A549 (cell line): ENCODE measurements at regions not wholly inside any gene's neighbourhood (a gene's known extent, or its start where the extent isn't known, plus 50 kb on each side); places are given as distances from the start of the nearest gene placed in this dataset.

ENCODE experiments used
- ATAC-seq, 2 experiments: fragments of 200-7000 bp in 1 of 2; fragments of >200 bp in 1 of 2; cut with Nextera tagmentation in 1 of 2; cut with Tn5 transposase in 1 of 2; 3 replicates each; pipeline versions ENCODE4 v1.8.0 to v1.9.1; 2018 to 2020; ENCODE audit warnings: mild to moderate bottlenecking in 1 of 2, moderate library complexity in 1 of 2
- CTCF ChIA-PET: fragments of 300-600 bp; sonication (Branson Sonifier 250); formaldehyde crosslinking; extraction: SDS; loops from one replicate; lab custom pipeline; 2021; ENCODE audit warnings: antibody characterized with exemption, inconsistent platforms; lab: Yijun Ruan, JAX
- POLR2A ChIA-PET: fragments of 350-600 bp; formaldehyde crosslinking; extraction: SDS; loops from one replicate; lab custom pipeline; 2021; ENCODE audit warnings: antibody characterized with exemption, inconsistent platforms; lab: Yijun Ruan, JAX
- DNase-seq, 2 experiments: peaks; one replicate each; pipeline versions ENCODE4 v3.0.0 to v3.0.0-alpha.2; 2011 to 2016; ENCODE audit warnings: low read depth in 1 of 2, low spot score in 1 of 2
- FAIRE-seq: peaks from 2 replicates; lab custom pipeline; 2011; peaks lifted over from hg19 to GRCh38; lab: Jason Lieb, UNC
- H3K27ac ChIP-seq, 2 experiments: fragments of >200 bp; sonication (Bioruptor Twin); formaldehyde crosslinking; 3 replicates each; pipeline ENCODE4 v1.5.1; 2016 to 2017
- H3K4me1 ChIP-seq: fragments of >200 bp; sonication (Bioruptor Twin); formaldehyde crosslinking; 3 replicates; pipeline ENCODE4 v1.6.1; 2016
- H3K4me2 ChIP-seq: fragments of >200 bp; sonication (Bioruptor Twin); formaldehyde crosslinking; 3 replicates; pipeline ENCODE4 v1.6.1; 2016
- H3K4me3 ChIP-seq: fragments of >200 bp; sonication (Bioruptor Twin); formaldehyde crosslinking; 3 replicates; pipeline ENCODE4 v1.5.1; 2016
- H3K9me3 ChIP-seq: fragments of >200 bp; sonication (Bioruptor Twin); formaldehyde crosslinking; 3 replicates; pipeline ENCODE4 v1.6.1; 2016
- BHLHE40 ChIP-seq: IDR thresholded peaks from 2 replicates; pipeline ENCODE4 v1.6.1; 2012; ENCODE audit warnings: low read depth, low read length, inconsistent platforms
- CBX2 ChIP-seq: fragments of 200-600 bp; sonication (generic); IDR thresholded peaks from 2 replicates; pipeline ENCODE4 v1.6.1; 2016; ENCODE audit warnings: low read depth, mild to moderate bottlenecking, borderline replicate concordance
- CBX8 ChIP-seq: fragments of 200-600 bp; sonication (generic); IDR thresholded peaks from 2 replicates; pipeline ENCODE4 v1.6.1; 2016
- EP300 ChIP-seq, 2 experiments: fragments of >200 bp; sonication (Bioruptor Twin); formaldehyde crosslinking; IDR thresholded peaks; 2 replicates in 1 of 2; 3 replicates in 1 of 2; pipeline ENCODE4 v1.6.1; 2016 to 2017
- FOSB ChIP-seq: fragments of 250-450 bp; sonication (Bioruptor Pico); IDR thresholded peaks from 2 replicates; pipeline ENCODE4 v1.5.0; 2020; ENCODE audit warnings: mild to moderate bottlenecking, moderate library complexity
- FOXS1 ChIP-seq: fragments of 250-450 bp; sonication (Bioruptor Pico); IDR thresholded peaks from 2 replicates; pipeline ENCODE4 v1.5.0; 2020; ENCODE audit warnings: mild to moderate bottlenecking, moderate library complexity
- HOXA7 ChIP-seq: fragments of 250-450 bp; sonication (Bioruptor Pico); IDR thresholded peaks from 2 replicates; pipeline ENCODE4 v1.5.0; 2020; ENCODE audit warnings: mild to moderate bottlenecking, moderate library complexity
- HOXB13 ChIP-seq: fragments of 250-450 bp; sonication (Bioruptor Pico); IDR thresholded peaks from 2 replicates; pipeline ENCODE4 v1.5.0; 2020; ENCODE audit warnings: low read depth, mild to moderate bottlenecking, moderate library complexity
- HOXB5 ChIP-seq: fragments of 250-450 bp; sonication (Bioruptor Pico); IDR thresholded peaks from 2 replicates; pipeline ENCODE4 v1.5.0; 2020; ENCODE audit warnings: mild to moderate bottlenecking, moderate library complexity
- KDM1A ChIP-seq: fragments of 200-600 bp; sonication (generic); IDR thresholded peaks from 2 replicates; pipeline ENCODE4 v1.6.1; 2016; ENCODE audit warnings: low read depth, mild to moderate bottlenecking
- KDM5A ChIP-seq: fragments of 200-600 bp; sonication (generic); IDR thresholded peaks from 2 replicates; pipeline ENCODE4 v1.6.1; 2016; ENCODE audit warnings: antibody characterized with exemption, mild to moderate bottlenecking
- MYC ChIP-seq: IDR thresholded peaks from 2 replicates; pipeline ENCODE4 v1.6.1; 2012; ENCODE audit warnings: mild to moderate bottlenecking, inconsistent platforms, low read length, improper control_type of control experiment, borderline replicate concordance
- NFE2L2 ChIP-seq: fragments of 150-350 bp; conservative IDR thresholded peaks from 2 replicates; pipeline ENCODE4 v1.6.1; 2014; ENCODE audit warnings: low read length
- POLR2A ChIP-seq: IDR thresholded peaks from 2 replicates; pipeline ENCODE4 v1.6.1; 2012; ENCODE audit warnings: mild to moderate bottlenecking, low read length
- RAD21 ChIP-seq, 2 experiments: fragments of >200 bp in 1 of 2; sonication (Bioruptor Twin) in 1 of 2; formaldehyde crosslinking in 1 of 2; IDR thresholded peaks in 1 of 2; conservative IDR thresholded peaks in 1 of 2; 2 replicates in 1 of 2; 3 replicates in 1 of 2; pipeline ENCODE4 v1.6.1; 2012 to 2018; ENCODE audit warnings: inconsistent platforms in 1 of 2
- RNF2 ChIP-seq: fragments of 200-600 bp; sonication (generic); IDR thresholded peaks from 2 replicates; pipeline ENCODE4 v1.6.1; 2016; ENCODE audit warnings: low read depth, mild to moderate bottlenecking, antibody characterized with exemption, moderate library complexity, borderline replicate concordance
- SMC3 ChIP-seq: fragments of >200 bp; sonication (Bioruptor Twin); formaldehyde crosslinking; IDR thresholded peaks from 3 replicates; pipeline ENCODE4 v1.6.1; 2018; ENCODE audit warnings: inconsistent platforms
- SREBF2 ChIP-seq: fragments of 450-650 bp; IDR thresholded peaks from 2 replicates; pipeline ENCODE4 v1.6.1; 2014; ENCODE audit warnings: mild to moderate bottlenecking, moderate library complexity
- TFCP2L1 ChIP-seq: fragments of 250-450 bp; sonication (Bioruptor Pico); IDR thresholded peaks from 2 replicates; pipeline ENCODE4 v1.5.0; 2021; ENCODE audit warnings: mild to moderate bottlenecking
- WGBS: methylation state at CpG from one replicate; pipeline ENCODE4 v1.1.6; 2017; ENCODE audit errors: missing lambda C conversion rate; 5-methylcytosine and 5-hydroxymethylcytosine counted together
- TF ChIP-seq, protein P1 (sequence below): fragments of >200 bp; sonication (Bioruptor Twin); formaldehyde crosslinking; IDR thresholded peaks from 3 replicates; pipeline ENCODE4 v1.5.1; 2016
- TF ChIP-seq, protein P2 (sequence below): fragments of >200 bp; sonication (Bioruptor Twin); formaldehyde crosslinking; IDR thresholded peaks from 3 replicates; pipeline ENCODE4 v1.6.1; 2016
- TF ChIP-seq, protein P3 (sequence below): IDR thresholded peaks from 2 replicates; pipeline ENCODE4 v1.6.1; 2012
- TF ChIP-seq, protein P4 (sequence below): fragments of >200 bp; sonication (Bioruptor Twin); formaldehyde crosslinking; IDR thresholded peaks from 2 replicates; pipeline ENCODE4 v1.6.1; 2016

DNA sequence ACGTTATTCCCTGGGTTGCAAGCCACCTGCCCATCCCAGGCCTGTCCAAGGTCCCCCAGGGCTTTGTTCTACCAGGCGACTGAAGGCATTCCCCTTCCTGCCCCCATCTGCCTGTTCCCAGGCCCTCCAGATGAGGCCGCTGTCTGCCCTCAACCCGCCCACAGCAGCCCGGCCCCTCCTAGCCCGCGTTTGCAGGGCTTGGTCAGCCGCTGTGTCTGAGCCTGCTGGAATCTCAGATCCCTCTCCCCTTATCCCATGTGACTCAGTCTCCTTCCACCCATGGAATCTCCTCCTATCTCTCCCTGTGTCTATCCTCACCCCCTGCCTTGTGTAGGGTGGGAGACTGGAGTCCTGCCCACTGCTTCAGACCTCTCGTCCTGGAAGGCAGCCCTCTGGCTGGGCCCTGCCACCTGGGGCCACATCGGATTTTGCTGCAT, 186.0 kb upstream of the TNRC6C start:
- no peak for FAIRE-seq

DNA sequence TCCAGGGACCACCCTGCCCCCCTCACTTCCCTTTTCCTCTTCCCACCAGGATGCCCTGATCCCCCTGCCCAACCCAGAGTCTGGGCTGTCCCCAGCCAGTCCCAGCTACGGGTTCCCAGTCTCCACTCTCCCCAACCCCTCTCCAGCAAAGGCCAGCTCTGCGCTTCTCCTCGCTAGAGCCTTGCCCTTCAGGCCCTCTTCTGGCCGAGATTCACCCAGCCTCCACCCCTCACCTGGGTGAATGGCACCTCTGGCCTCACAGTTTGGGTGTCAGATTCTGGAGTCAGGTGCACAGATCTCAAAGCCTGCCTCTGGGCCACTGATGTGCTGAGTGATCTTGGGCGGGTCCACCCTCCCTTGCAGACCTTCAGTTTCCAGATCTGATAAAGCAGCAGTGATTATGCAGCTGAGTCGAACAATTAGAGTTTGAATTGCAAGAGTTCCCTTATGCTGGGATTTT, 185.6 kb upstream of the TNRC6C start:
- Histone ChIP-seq H3K4me1 (no peaks in the 10 kb centered on the region), H3K9me3 (no peaks in the 10 kb centered on the region)
- TF ChIP-seq BHLHE40 (no peak), RAD21 (conservative IDR thresholded peaks at IDR 0.05 in 1 of 2, IDR thresholded peaks at IDR 0.05 in 1 of 2) (0 out of 5 replicates have a peak, but pooled peaks of 1 of the 2 experiments have one; percentile 6)
- TF ChIP-seq, all 56 proteins: peak for 1
- no peak for DNase-seq
- ATAC-seq: peak; percentile 31 to 53; a peak in 5 of 6 replicates
- 0 out of 6 replicates have a peak overlapping the region, but pooled peaks of 1 of the 2 experiments have one; percentile 23 for H3K27ac ChIP-seq
- FAIRE-seq: no peak
- CTCF ChIA-PET: interaction anchor here (0.5 to 6.2 kb wide), 16 partner anchors 8 to 274 kb away, joined by 3 to 59 read pairs (median 4); no protein-coding TSS in a partner anchor
- H3K4me2 ChIP-seq: no peak overlapping the region
- POLR2A ChIA-PET: no interaction called here
- H3K4me3 ChIP-seq: no peak overlapping the region
- 66% methylated on average over 6 of the region's 6 CpGs for WGBS

More for the DNA sequence above, 186.0 kb upstream of the TNRC6C start:
- TF ChIP-seq, protein P1, sequence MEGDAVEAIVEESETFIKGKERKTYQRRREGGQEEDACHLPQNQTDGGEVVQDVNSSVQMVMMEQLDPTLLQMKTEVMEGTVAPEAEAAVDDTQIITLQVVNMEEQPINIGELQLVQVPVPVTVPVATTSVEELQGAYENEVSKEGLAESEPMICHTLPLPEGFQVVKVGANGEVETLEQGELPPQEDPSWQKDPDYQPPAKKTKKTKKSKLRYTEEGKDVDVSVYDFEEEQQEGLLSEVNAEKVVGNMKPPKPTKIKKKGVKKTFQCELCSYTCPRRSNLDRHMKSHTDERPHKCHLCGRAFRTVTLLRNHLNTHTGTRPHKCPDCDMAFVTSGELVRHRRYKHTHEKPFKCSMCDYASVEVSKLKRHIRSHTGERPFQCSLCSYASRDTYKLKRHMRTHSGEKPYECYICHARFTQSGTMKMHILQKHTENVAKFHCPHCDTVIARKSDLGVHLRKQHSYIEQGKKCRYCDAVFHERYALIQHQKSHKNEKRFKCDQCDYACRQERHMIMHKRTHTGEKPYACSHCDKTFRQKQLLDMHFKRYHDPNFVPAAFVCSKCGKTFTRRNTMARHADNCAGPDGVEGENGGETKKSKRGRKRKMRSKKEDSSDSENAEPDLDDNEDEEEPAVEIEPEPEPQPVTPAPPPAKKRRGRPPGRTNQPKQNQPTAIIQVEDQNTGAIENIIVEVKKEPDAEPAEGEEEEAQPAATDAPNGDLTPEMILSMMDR: peak; percentile 52
- no peak for TF ChIP-seq CBX2
- no peak for TF ChIP-seq RNF2
- TF ChIP-seq CBX8: no peak
- no peak for TF ChIP-seq HOXA7 (CRISPR knock-in tag)
- no peak for TF ChIP-seq HOXB5
- TF ChIP-seq SMC3: peak; percentile 60
- peak; percentile 70 to 79 for TF ChIP-seq RAD21 (conservative IDR thresholded peaks at IDR 0.05 in 1 of 2, IDR thresholded peaks at IDR 0.05 in 1 of 2)
- TF ChIP-seq HOXB13 (CRISPR knock-in tag): no peak
- Histone ChIP-seq H3K27ac (0 out of 6 replicates have a peak overlapping the region, but pooled peaks of 1 of the 2 experiments have one; percentile 23), H3K9me3 (no peaks in the 10 kb centered on the region), H3K4me3 (no peak overlapping the region), H3K4me2 (no peak overlapping the region), H3K4me1 (no peaks in the 10 kb centered on the region)
- ATAC-seq (peak; percentile 82 to 96), DNase-seq (peak; percentile 60 to 86)
- 32% methylated on average over 10 of the region's 10 CpGs for WGBS
- ChIA-PET CTCF (interaction anchor here (0.5 to 6.2 kb wide), 19 partner anchors 8 to 273 kb away, joined by 3 to 59 read pairs (median 4); no protein-coding TSS in a partner anchor), POLR2A (no interaction called here)

DNA sequence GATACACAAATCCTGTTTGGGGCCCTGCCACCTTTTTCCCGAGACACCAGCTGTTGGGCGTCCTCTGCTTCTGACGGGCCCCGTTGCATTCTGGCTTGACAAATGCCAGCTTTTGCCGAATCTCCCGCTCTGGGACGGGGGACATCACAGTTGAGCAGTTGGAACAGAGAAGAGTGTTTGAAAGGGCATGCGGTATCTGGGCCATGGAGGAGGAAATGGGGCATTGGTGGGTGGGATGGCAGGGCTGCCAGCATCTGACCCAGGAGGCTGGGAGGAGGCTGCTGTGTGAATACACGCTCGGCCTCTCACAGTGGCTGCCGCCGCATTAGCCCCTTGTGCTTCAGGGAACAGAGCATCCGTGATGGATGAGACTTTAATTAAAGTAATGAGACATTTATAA, 184.3 kb upstream of the TNRC6C start:
- FAIRE-seq (no peak), DNase-seq (no peak), ATAC-seq (no peak)
- Histone ChIP-seq H3K4me2 (no peak overlapping the region), H3K4me3 (no peak overlapping the region), H3K9me3 (no peaks in the 10 kb centered on the region), H3K27ac (no peak overlapping the region), H3K4me1 (0 out of 3 replicates have a peak, but pooled peaks cover 5% of the 10 kb centered on the region)
- CTCF ChIA-PET: interaction anchor here (0.7 to 6.2 kb wide), 9 partner anchors 12 to 241 kb away, joined by 3 to 59 read pairs (median 4); no protein-coding TSS in a partner anchor
- TF ChIP-seq KDM5A: no peak
- no peak for TF ChIP-seq POLR2A
- TF ChIP-seq KDM1A: no peak
- TF ChIP-seq FOSB: no peak
- TF ChIP-seq, protein P2, sequence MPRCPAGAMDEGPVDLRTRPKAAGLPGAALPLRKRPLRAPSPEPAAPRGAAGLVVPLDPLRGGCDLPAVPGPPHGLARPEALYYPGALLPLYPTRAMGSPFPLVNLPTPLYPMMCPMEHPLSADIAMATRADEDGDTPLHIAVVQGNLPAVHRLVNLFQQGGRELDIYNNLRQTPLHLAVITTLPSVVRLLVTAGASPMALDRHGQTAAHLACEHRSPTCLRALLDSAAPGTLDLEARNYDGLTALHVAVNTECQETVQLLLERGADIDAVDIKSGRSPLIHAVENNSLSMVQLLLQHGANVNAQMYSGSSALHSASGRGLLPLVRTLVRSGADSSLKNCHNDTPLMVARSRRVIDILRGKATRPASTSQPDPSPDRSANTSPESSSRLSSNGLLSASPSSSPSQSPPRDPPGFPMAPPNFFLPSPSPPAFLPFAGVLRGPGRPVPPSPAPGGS: no peak
- no peak for TF ChIP-seq TFCP2L1 (CRISPR knock-in tag)
- TF ChIP-seq FOXS1 (CRISPR knock-in tag): no peak
- no peak for TF ChIP-seq CBX8
- no peak for TF ChIP-seq HOXB13 (CRISPR knock-in tag)
- TF ChIP-seq SREBF2: no peak
- no peak for TF ChIP-seq NFE2L2
- no peak for TF ChIP-seq HOXA7 (CRISPR knock-in tag)
- TF ChIP-seq EP300 (IDR thresholded peaks at IDR 0.05): no peak
- no peak for TF ChIP-seq MYC
- TF ChIP-seq CBX2: no peak
- TF ChIP-seq, protein P3, sequence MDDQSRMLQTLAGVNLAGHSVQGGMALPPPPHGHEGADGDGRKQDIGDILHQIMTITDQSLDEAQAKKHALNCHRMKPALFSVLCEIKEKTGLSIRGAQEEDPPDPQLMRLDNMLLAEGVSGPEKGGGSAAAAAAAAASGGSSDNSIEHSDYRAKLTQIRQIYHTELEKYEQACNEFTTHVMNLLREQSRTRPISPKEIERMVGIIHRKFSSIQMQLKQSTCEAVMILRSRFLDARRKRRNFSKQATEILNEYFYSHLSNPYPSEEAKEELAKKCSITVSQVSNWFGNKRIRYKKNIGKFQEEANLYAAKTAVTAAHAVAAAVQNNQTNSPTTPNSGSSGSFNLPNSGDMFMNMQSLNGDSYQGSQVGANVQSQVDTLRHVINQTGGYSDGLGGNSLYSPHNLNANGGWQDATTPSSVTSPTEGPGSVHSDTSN: no peak
- TF ChIP-seq, protein P4, sequence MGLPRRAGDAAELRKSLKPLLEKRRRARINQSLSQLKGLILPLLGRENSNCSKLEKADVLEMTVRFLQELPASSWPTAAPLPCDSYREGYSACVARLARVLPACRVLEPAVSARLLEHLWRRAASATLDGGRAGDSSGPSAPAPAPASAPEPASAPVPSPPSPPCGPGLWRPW: no peak
- TF ChIP-seq RNF2: no peak
- no peak for TF ChIP-seq RAD21 (conservative IDR thresholded peaks at IDR 0.05 in 1 of 2, IDR thresholded peaks at IDR 0.05 in 1 of 2)
- no peak for TF ChIP-seq SMC3
- WGBS: 89% methylated on average over 13 of the region's 13 CpGs
- POLR2A ChIA-PET: interaction anchor here (1.3 kb wide), 1 partner anchor 184 kb away, joined by 6 read pairs; the partner anchor contains the start of gene TNRC6C
